Keratinocyte (primary cell): ENCODE measurements at regions not wholly inside any gene's neighbourhood (a gene's known extent, or its start where the extent isn't known, plus 50 kb on each side); places are given as distances from the start of the nearest gene placed in this dataset.

ENCODE experiments used
- CTCF ChIP-seq, 3 experiments: IDR thresholded peaks in 1 of 3; conservative IDR thresholded peaks in 1 of 3; optimal IDR thresholded peaks in 1 of 3; 2 replicates in 2 of 3; 3 replicates in 1 of 3; pipeline versions ENCODE3 to v1.5.1; 2011; ENCODE audit warnings: low read length in 3 of 3, mild to moderate bottlenecking in 3 of 3, moderate library complexity in 2 of 3, control low read depth in 1 of 3, inconsistent platforms in 1 of 3; ENCODE audit not compliant: insufficient read depth in 2 of 3; ENCODE audit errors: extremely low read depth in 1 of 3
- EZH2 ChIP-seq: IDR thresholded peaks from one replicate; pipeline ENCODE4 v1.6.1; 2012; ENCODE audit warnings: inconsistent platforms, mild to moderate bottlenecking, low read length, moderate library complexity

- no peak for TF ChIP-seq CTCF (optimal IDR thresholded peaks at IDR 0.05 in 1 of 3, IDR thresholded peaks at IDR 0.05 in 1 of 3, conservative IDR thresholded peaks at IDR 0.05 in 1 of 3; ENCODE audit: extremely low read depth in 1 of 3, insufficient read depth in 2 of 3, low read length in 3 of 3)
- no peak for TF ChIP-seq EZH2
Observed at GRCh38 chr13:44012910-44013757, 133.4 kb downstream of the LACC1 start.
